HG02759 (cell line): ENCODE measurements at regions not wholly inside any gene's neighbourhood (a gene's known extent, or its start where the extent isn't known, plus 50 kb on each side); places are given as distances from the start of the nearest gene placed in this dataset.
"Not testable (repeated sequence)": the region's sequence is repeated elsewhere in the genome, so short reads cannot be mapped to it uniquely, and the experiment has no call there.

Experiments used
- ATAC-seq: cut with Tn5 transposase; IDR thresholded peaks from one replicate; pipeline ENCODE4 v1.9.1; 2021; ENCODE audit warnings: mild to moderate bottlenecking, moderate library complexity; ENCODE audit not compliant: unreplicated experiment

GRCh38 chr5:124200381-124200780 lies 546.1 kb downstream of the ZNF608 start:
- no peak for ATAC-seq

GRCh38 chr5:124199893-124200292 lies 546.5 kb downstream of the ZNF608 start:
- ATAC-seq = no peak

- ATAC-seq = no peak
These were observed 551.0 kb downstream of the ZNF608 start for GRCh38 chr5:124195411-124195810.

- ATAC-seq = no peak
These were observed 552.2 kb downstream of the ZNF608 start for GRCh38 chr5:124194282-124194681.

- no peak for ATAC-seq
These were observed 553.1 kb downstream of the ZNF608 start for GRCh38 chr5:124193371-124193789.

- ATAC-seq = no peak
These were observed 553.7 kb downstream of the ZNF608 start for GRCh38 chr5:124192716-124193115.

GRCh38 chr5:124185716-124186115 lies 560.7 kb downstream of the ZNF608 start:
- no peak for ATAC-seq

- no peak for ATAC-seq
These were observed 564.3 kb downstream of the ZNF608 start for GRCh38 chr5:124182133-124182532.

GRCh38 chr5:124180875-124181461 lies 565.5 kb downstream of the ZNF608 start:
- ATAC-seq = no peak

GRCh38 chr5:124180299-124180874 lies 566.1 kb downstream of the ZNF608 start:
- no peak for ATAC-seq

GRCh38 chr5:124179819-124180218 lies 566.6 kb downstream of the ZNF608 start:
- no peak for ATAC-seq

- no peak for ATAC-seq
These were observed 568.4 kb downstream of the ZNF608 start for GRCh38 chr5:124178050-124178449.

- ATAC-seq = no peak
These were observed 569.7 kb downstream of the ZNF608 start for GRCh38 chr5:124176692-124177091.

GRCh38 chr5:124173386-124173785 lies 573.1 kb downstream of the ZNF608 start:
- no peak for ATAC-seq

- no peak for ATAC-seq
These were observed 573.9 kb downstream of the ZNF608 start for GRCh38 chr5:124172389-124173003.

GRCh38 chr5:124168093-124168492 lies 578.3 kb downstream of the ZNF608 start:
- not testable (repeated sequence) for ATAC-seq

- ATAC-seq = no peak
These were observed 583.5 kb downstream of the ZNF608 start for GRCh38 chr5:124162767-124163532.

- ATAC-seq = no peak
These were observed 585.2 kb downstream of the ZNF608 start for GRCh38 chr5:124161266-124161665.

- no peak for ATAC-seq
These were observed 586.2 kb downstream of the ZNF608 start for GRCh38 chr5:124160265-124160664.

- no peak for ATAC-seq
These were observed 589.1 kb downstream of the ZNF608 start for GRCh38 chr5:124157320-124157719.

GRCh38 chr5:124156415-124156996 lies 589.9 kb downstream of the ZNF608 start:
- no peak for ATAC-seq
